HepG2 (cell line): ENCODE measurements at regions not wholly inside any gene's neighbourhood (a gene's known extent, or its start where the extent isn't known, plus 50 kb on each side); places are given as distances from the start of the nearest gene placed in this dataset.

Experiments
- ERF ChIP-seq: IDR thresholded peaks from 2 replicates; pipeline ENCODE4 v1.6.1; 2018; ENCODE audit warnings: missing biosample characterization, missing genetic modification reagents
- FOSL2 ChIP-seq: sonication (generic); formaldehyde crosslinking; IDR thresholded peaks from 2 replicates; pipeline ENCODE4 v1.4.0; 2020; ENCODE audit warnings: missing genetic modification reagents
- FOXJ3 ChIP-seq: sonication (generic); formaldehyde crosslinking; IDR thresholded peaks from 2 replicates; pipeline ENCODE4 v1.4.0; 2020; ENCODE audit warnings: missing genetic modification reagents, mild to moderate bottlenecking, borderline replicate concordance
- IRF1 ChIP-seq: sonication (generic); formaldehyde crosslinking; IDR thresholded peaks from 2 replicates; pipeline ENCODE4 v1.4.0; 2020; ENCODE audit warnings: low read depth, mild to moderate bottlenecking, missing genetic modification reagents
- KAT8 ChIP-seq: IDR thresholded peaks from 2 replicates; pipeline ENCODE4 v1.6.1; 2016; ENCODE audit warnings: missing genetic modification reagents, missing compliant biosample characterization
- KLF11 ChIP-seq: IDR thresholded peaks from 2 replicates; pipeline ENCODE4 v1.6.1; 2016; ENCODE audit warnings: missing compliant biosample characterization
- NCOA5 ChIP-seq: sonication (generic); formaldehyde crosslinking; IDR thresholded peaks from 2 replicates; pipeline ENCODE4 v1.4.0; 2020; ENCODE audit warnings: missing genetic modification reagents
- POGZ ChIP-seq: sonication (generic); formaldehyde crosslinking; IDR thresholded peaks from 2 replicates; pipeline ENCODE4 v1.4.0; 2020; ENCODE audit warnings: mild to moderate bottlenecking, missing genetic modification reagents
- SKI ChIP-seq: fragments of 450-650 bp; IDR thresholded peaks from one replicate; pipeline ENCODE4 v1.6.1; 2018; ENCODE audit warnings: mild to moderate bottlenecking; ENCODE audit not compliant: partially characterized antibody
- SOX6 ChIP-seq, 2 experiments: fragments of 450-650 bp in 1 of 2; sonication (generic) in 1 of 2; formaldehyde crosslinking in 1 of 2; IDR thresholded peaks; 2 replicates each; pipeline versions ENCODE4 v1.4.0 to v1.6.1; 2017 to 2020; ENCODE audit warnings: antibody characterized with exemption in 1 of 2, mild to moderate bottlenecking in 1 of 2, missing genetic modification reagents in 1 of 2
- TCF12 ChIP-seq, 2 experiments: fragments of 450-650 bp in 1 of 2; sonication (generic) in 1 of 2; formaldehyde crosslinking in 1 of 2; IDR thresholded peaks; 2 replicates each; pipeline versions ENCODE4 v1.6.1 to v1.8.0; 2017 to 2022; ENCODE audit warnings: antibody characterized with exemption in 1 of 2, mild to moderate bottlenecking in 1 of 2, missing genetic modification reagents in 1 of 2, moderate library complexity in 1 of 2
- ZNF251 ChIP-seq: sonication (generic); formaldehyde crosslinking; IDR thresholded peaks from 2 replicates; pipeline ENCODE4 v1.9.0; 2021; ENCODE audit warnings: mild to moderate bottlenecking, missing genetic modification reagents
- ZNF331 ChIP-seq: sonication (generic); formaldehyde crosslinking; IDR thresholded peaks from 2 replicates; pipeline ENCODE4 v1.4.0; 2020; ENCODE audit warnings: missing genetic modification reagents
- ZNF670 ChIP-seq: sonication (generic); formaldehyde crosslinking; IDR thresholded peaks from 2 replicates; pipeline ENCODE4 v1.8.0; 2022; ENCODE audit warnings: mild to moderate bottlenecking, missing genetic modification reagents, borderline replicate concordance
- ZNF792 ChIP-seq: IDR thresholded peaks from 2 replicates; pipeline ENCODE4 v1.6.1; 2016
- TF ChIP-seq, protein P1 (sequence below): sonication (generic); formaldehyde crosslinking; IDR thresholded peaks from 2 replicates; pipeline ENCODE4 v1.5.1; 2020; ENCODE audit warnings: mild to moderate bottlenecking, missing genetic modification reagents, borderline replicate concordance
- TF ChIP-seq, protein P2 (sequence below): sonication (generic); formaldehyde crosslinking; IDR thresholded peaks from 2 replicates; pipeline ENCODE4 v1.4.0; 2020; ENCODE audit warnings: missing genetic modification reagents
- TF ChIP-seq, protein P3 (sequence below): IDR thresholded peaks from 2 replicates; pipeline ENCODE4 v1.4.0; 2020; ENCODE audit warnings: mild to moderate bottlenecking, missing genetic modification reagents

- TF ChIP-seq IRF1 (CRISPR knock-in tag) (no peak), NCOA5 (CRISPR knock-in tag) (no peak), ERF (CRISPR knock-in tag) (peak; percentile 77; the same call in 1 of the 2 replicates), SKI (peak; percentile 37), POGZ (CRISPR knock-in tag) (peak; percentile 97), FOSL2 (CRISPR knock-in tag) (peak; percentile 75), ZNF251 (no peak), KAT8 (CRISPR knock-in tag) (peak; percentile 69), TCF12 (IDR thresholded peaks at IDR 0.05) (no peak), TCF12 (CRISPR knock-in tag; IDR thresholded peaks at IDR 0.05) (0 out of 2 replicates have a peak, but pooled peaks have one; percentile 55), KLF11 (peak; percentile 48; the same call in 1 of the 2 replicates), FOXJ3 (CRISPR knock-in tag) (peak; percentile 73; the same call in 1 of the 2 replicates), ZNF670 (CRISPR knock-in tag) (peak; percentile 65; the same call in 1 of the 2 replicates), ZNF331 (CRISPR knock-in tag) (peak; percentile 86; the same call in 1 of the 2 replicates), ZNF792 (CRISPR knock-in tag) (peak; percentile 74; the same call in 1 of the 2 replicates), SOX6 (IDR thresholded peaks at IDR 0.05) (no peak), SOX6 (CRISPR knock-in tag; IDR thresholded peaks at IDR 0.05) (peak; percentile 92)
- TF ChIP-seq, protein P1, sequence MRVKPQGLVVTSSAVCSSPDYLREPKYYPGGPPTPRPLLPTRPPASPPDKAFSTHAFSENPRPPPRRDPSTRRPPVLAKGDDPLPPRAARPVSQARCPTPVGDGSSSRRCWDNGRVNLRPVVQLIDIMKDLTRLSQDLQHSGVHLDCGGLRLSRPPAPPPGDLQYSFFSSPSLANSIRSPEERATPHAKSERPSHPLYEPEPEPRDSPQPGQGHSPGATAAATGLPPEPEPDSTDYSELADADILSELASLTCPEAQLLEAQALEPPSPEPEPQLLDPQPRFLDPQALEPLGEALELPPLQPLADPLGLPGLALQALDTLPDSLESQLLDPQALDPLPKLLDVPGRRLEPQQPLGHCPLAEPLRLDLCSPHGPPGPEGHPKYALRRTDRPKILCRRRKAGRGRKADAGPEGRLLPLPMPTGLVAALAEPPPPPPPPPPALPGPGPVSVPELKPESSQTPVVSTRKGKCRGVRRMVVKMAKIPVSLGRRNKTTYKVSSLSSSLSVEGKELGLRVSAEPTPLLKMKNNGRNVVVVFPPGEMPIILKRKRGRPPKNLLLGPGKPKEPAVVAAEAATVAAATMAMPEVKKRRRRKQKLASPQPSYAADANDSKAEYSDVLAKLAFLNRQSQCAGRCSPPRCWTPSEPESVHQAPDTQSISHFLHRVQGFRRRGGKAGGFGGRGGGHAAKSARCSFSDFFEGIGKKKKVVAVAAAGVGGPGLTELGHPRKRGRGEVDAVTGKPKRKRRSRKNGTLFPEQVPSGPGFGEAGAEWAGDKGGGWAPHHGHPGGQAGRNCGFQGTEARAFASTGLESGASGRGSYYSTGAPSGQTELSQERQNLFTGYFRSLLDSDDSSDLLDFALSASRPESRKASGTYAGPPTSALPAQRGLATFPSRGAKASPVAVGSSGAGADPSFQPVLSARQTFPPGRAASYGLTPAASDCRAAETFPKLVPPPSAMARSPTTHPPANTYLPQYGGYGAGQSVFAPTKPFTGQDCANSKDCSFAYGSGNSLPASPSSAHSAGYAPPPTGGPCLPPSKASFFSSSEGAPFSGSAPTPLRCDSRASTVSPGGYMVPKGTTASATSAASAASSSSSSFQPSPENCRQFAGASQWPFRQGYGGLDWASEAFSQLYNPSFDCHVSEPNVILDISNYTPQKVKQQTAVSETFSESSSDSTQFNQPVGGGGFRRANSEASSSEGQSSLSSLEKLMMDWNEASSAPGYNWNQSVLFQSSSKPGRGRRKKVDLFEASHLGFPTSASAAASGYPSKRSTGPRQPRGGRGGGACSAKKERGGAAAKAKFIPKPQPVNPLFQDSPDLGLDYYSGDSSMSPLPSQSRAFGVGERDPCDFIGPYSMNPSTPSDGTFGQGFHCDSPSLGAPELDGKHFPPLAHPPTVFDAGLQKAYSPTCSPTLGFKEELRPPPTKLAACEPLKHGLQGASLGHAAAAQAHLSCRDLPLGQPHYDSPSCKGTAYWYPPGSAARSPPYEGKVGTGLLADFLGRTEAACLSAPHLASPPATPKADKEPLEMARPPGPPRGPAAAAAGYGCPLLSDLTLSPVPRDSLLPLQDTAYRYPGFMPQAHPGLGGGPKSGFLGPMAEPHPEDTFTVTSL (CRISPR knock-in tag), result peak; percentile 99
- TF ChIP-seq, protein P2, sequence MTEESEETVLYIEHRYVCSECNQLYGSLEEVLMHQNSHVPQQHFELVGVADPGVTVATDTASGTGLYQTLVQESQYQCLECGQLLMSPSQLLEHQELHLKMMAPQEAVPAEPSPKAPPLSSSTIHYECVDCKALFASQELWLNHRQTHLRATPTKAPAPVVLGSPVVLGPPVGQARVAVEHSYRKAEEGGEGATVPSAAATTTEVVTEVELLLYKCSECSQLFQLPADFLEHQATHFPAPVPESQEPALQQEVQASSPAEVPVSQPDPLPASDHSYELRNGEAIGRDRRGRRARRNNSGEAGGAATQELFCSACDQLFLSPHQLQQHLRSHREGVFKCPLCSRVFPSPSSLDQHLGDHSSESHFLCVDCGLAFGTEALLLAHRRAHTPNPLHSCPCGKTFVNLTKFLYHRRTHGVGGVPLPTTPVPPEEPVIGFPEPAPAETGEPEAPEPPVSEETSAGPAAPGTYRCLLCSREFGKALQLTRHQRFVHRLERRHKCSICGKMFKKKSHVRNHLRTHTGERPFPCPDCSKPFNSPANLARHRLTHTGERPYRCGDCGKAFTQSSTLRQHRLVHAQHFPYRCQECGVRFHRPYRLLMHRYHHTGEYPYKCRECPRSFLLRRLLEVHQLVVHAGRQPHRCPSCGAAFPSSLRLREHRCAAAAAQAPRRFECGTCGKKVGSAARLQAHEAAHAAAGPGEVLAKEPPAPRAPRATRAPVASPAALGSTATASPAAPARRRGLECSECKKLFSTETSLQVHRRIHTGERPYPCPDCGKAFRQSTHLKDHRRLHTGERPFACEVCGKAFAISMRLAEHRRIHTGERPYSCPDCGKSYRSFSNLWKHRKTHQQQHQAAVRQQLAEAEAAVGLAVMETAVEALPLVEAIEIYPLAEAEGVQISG (CRISPR knock-in tag), result peak; percentile 77
- TF ChIP-seq, protein P3, sequence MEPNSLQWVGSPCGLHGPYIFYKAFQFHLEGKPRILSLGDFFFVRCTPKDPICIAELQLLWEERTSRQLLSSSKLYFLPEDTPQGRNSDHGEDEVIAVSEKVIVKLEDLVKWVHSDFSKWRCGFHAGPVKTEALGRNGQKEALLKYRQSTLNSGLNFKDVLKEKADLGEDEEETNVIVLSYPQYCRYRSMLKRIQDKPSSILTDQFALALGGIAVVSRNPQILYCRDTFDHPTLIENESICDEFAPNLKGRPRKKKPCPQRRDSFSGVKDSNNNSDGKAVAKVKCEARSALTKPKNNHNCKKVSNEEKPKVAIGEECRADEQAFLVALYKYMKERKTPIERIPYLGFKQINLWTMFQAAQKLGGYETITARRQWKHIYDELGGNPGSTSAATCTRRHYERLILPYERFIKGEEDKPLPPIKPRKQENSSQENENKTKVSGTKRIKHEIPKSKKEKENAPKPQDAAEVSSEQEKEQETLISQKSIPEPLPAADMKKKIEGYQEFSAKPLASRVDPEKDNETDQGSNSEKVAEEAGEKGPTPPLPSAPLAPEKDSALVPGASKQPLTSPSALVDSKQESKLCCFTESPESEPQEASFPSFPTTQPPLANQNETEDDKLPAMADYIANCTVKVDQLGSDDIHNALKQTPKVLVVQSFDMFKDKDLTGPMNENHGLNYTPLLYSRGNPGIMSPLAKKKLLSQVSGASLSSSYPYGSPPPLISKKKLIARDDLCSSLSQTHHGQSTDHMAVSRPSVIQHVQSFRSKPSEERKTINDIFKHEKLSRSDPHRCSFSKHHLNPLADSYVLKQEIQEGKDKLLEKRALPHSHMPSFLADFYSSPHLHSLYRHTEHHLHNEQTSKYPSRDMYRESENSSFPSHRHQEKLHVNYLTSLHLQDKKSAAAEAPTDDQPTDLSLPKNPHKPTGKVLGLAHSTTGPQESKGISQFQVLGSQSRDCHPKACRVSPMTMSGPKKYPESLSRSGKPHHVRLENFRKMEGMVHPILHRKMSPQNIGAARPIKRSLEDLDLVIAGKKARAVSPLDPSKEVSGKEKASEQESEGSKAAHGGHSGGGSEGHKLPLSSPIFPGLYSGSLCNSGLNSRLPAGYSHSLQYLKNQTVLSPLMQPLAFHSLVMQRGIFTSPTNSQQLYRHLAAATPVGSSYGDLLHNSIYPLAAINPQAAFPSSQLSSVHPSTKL, result peak; percentile 96
Observed at GRCh38 chr5:109485030-109485429, 75.3 kb upstream of the PJA2 start (continued).
